Gastrocnemius medialis (tissue), 4 donors: ENCODE measurements at regions not wholly inside any gene's neighbourhood (a gene's known extent, or its start where the extent isn't known, plus 50 kb on each side); places are given as distances from the start of the nearest gene placed in this dataset.
"Not testable (repeated sequence)": the region's sequence is repeated elsewhere in the genome, so short reads cannot be mapped to it uniquely, and the experiment has no call there.

ENCODE experiments used
- POLR2A ChIP-seq, 2 donors: fragments of 450-650 bp; IDR thresholded peaks; one replicate each; pipeline ENCODE4 v1.6.1; 2017; ENCODE audit warnings: antibody characterized with exemption in 2 of 2, mild to moderate bottlenecking in 2 of 2, moderate library complexity in 2 of 2
- TF ChIP-seq, protein P1 (sequence below), 5 experiments: fragments of 450-650 bp in 3 of 5; fragments of 200-600 bp in 2 of 5; sonication (generic) in 2 of 5; IDR thresholded peaks in 4 of 5; conservative IDR thresholded peaks in 1 of 5; 1 replicate in 4 of 5; 2 replicates in 1 of 5; pipeline ENCODE4 v1.5.1; 2016 to 2019; ENCODE audit warnings: antibody characterized with exemption in 5 of 5, mild to moderate bottlenecking in 3 of 5, moderate library complexity in 3 of 5

DNA sequence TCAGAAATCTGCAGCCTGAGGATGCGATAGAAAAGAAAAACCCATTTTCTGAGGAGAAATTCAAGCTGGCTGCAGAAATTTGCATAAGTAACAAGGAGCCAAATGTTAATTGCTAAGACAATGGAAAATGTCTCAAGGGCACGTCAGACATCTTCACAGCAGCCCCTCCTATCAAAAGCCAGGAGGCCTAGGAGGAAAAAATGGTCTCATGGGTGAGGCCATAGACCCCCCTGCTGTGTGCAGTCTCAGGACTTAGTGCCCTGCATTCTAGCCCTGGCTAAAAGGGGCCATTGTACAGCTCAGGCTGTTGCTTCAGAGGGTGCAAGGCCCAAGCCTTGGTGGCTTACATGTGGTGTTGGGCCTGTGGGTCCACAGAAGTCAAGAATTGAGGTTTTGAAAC, 511.4 kb upstream of the FANCL start:
- TF ChIP-seq, protein P1, sequence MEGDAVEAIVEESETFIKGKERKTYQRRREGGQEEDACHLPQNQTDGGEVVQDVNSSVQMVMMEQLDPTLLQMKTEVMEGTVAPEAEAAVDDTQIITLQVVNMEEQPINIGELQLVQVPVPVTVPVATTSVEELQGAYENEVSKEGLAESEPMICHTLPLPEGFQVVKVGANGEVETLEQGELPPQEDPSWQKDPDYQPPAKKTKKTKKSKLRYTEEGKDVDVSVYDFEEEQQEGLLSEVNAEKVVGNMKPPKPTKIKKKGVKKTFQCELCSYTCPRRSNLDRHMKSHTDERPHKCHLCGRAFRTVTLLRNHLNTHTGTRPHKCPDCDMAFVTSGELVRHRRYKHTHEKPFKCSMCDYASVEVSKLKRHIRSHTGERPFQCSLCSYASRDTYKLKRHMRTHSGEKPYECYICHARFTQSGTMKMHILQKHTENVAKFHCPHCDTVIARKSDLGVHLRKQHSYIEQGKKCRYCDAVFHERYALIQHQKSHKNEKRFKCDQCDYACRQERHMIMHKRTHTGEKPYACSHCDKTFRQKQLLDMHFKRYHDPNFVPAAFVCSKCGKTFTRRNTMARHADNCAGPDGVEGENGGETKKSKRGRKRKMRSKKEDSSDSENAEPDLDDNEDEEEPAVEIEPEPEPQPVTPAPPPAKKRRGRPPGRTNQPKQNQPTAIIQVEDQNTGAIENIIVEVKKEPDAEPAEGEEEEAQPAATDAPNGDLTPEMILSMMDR (IDR thresholded peaks at IDR 0.05 in 4 of 5, conservative IDR thresholded peaks at IDR 0.05 in 1 of 5) = not testable (repeated sequence)
- TF ChIP-seq POLR2A (IDR thresholded peaks at IDR 0.05) = not testable (repeated sequence)
